ENCODE measurements at regions not wholly inside any gene's neighbourhood (a gene's known extent, or its start where the extent isn't known, plus 50 kb on each side); places are given as distances from the start of the nearest gene placed in this dataset.

GRCh38 chr10:71064413-71065118 is 147.8 kb upstream of the UNC5B start:
- Histone ChIP-seq H3K36me3 (no peaks in the 10 kb centered on the region), H3K27me3 (no peaks in the 10 kb centered on the region), H3K4me3 (no peak overlapping the region), H3K27ac (no peak overlapping the region), H3K4me1 (peaks cover 30% of the 10 kb centered on the region), H3K9me3 (no peaks in the 10 kb centered on the region), H3K9ac (no peak overlapping the region), H4K20me1 (no peaks in the 10 kb centered on the region), H3K4me2 (peak overlapping the region; percentile 24; the same call in 1 of the 2 replicates)
- TF ChIP-seq Cebpa-rat (IDR thresholded peaks at IDR 0.05), result no peak

- TF ChIP-seq Cebpa-rat (IDR thresholded peaks at IDR 0.05), result no peak
- Histone ChIP-seq H3K9me3 (no peaks in the 10 kb centered on the region), H3K9ac (no peak overlapping the region), H3K36me3 (no peaks in the 10 kb centered on the region), H3K27ac (no peak overlapping the region), H4K20me1 (no peaks in the 10 kb centered on the region), H3K27me3 (no peaks in the 10 kb centered on the region), H3K4me1 (peaks cover 41% of the 10 kb centered on the region), H3K4me3 (no peak overlapping the region), H3K4me2 (no peak overlapping the region)
These were observed 146.7 kb upstream of the UNC5B start for GRCh38 chr10:71065659-71066058.

GRCh38 chr10:71066600-71066999 is 145.8 kb upstream of the UNC5B start:
- Histone ChIP-seq H3K27me3 (no peaks in the 10 kb centered on the region), H3K27ac (no peak overlapping the region), H4K20me1 (no peaks in the 10 kb centered on the region), H3K9me3 (no peaks in the 10 kb centered on the region), H3K4me2 (no peak overlapping the region), H3K36me3 (no peaks in the 10 kb centered on the region), H3K4me3 (no peak overlapping the region), H3K4me1 (peaks cover 41% of the 10 kb centered on the region), H3K9ac (no peak overlapping the region)
- TF ChIP-seq Cebpa-rat (IDR thresholded peaks at IDR 0.05), result no peak

GRCh38 chr10:71067098-71067740 is 145.2 kb upstream of the UNC5B start:
- Histone ChIP-seq H3K36me3 (no peaks in the 10 kb centered on the region), H3K27me3 (no peaks in the 10 kb centered on the region), H3K9me3 (no peaks in the 10 kb centered on the region), H3K4me2 (no peak overlapping the region), H4K20me1 (no peaks in the 10 kb centered on the region), H3K27ac (no peak overlapping the region), H3K9ac (no peak overlapping the region), H3K4me1 (peaks cover 41% of the 10 kb centered on the region), H3K4me3 (no peak overlapping the region)
- TF ChIP-seq Cebpa-rat (IDR thresholded peaks at IDR 0.05), result no peak

GRCh38 chr10:71068861-71069271 is 143.5 kb upstream of the UNC5B start:
- H3K4me1 ChIP-seq, result peaks cover 41% of the 10 kb centered on the region
- H3K36me3 ChIP-seq, result no peaks in the 10 kb centered on the region
- no peaks in the 10 kb centered on the region for H3K9me3 ChIP-seq
- H3K4me2 ChIP-seq, result peak overlapping the region; percentile 69
- TF ChIP-seq Cebpa-rat (IDR thresholded peaks at IDR 0.05), result no peak
- H3K27ac ChIP-seq, result no peak overlapping the region; the same call in 1 of the 2 replicates
- H3K4me3 ChIP-seq, result no peak overlapping the region
- no peaks in the 10 kb centered on the region for H3K27me3 ChIP-seq
- H4K20me1 ChIP-seq, result no peaks in the 10 kb centered on the region
- H3K9ac ChIP-seq, result no peak overlapping the region

GRCh38 chr10:71069909-71070666 is 142.3 kb upstream of the UNC5B start:
- TF ChIP-seq Cebpa-rat (IDR thresholded peaks at IDR 0.05), result no peak
- Histone ChIP-seq H3K36me3 (no peaks in the 10 kb centered on the region), H3K27me3 (no peaks in the 10 kb centered on the region)

GRCh38 chr10:71070741-71071140 is 141.6 kb upstream of the UNC5B start:
- no peaks in the 10 kb centered on the region for H3K27me3 ChIP-seq
- H3K9me3 ChIP-seq, result no peaks in the 10 kb centered on the region
- peaks cover 30% of the 10 kb centered on the region for H3K4me1 ChIP-seq
- H4K20me1 ChIP-seq, result no peaks in the 10 kb centered on the region
- no peak overlapping the region for H3K4me2 ChIP-seq
- no peak overlapping the region for H3K27ac ChIP-seq
- H3K36me3 ChIP-seq, result no peaks in the 10 kb centered on the region
- no peak overlapping the region for H3K9ac ChIP-seq
- TF ChIP-seq Cebpa-rat (IDR thresholded peaks at IDR 0.05), result no peak
- H3K4me3 ChIP-seq, result no peak overlapping the region

More at GRCh38 chr10:71069909-71070666, 142.3 kb upstream of the UNC5B start:
- no peaks in the 10 kb centered on the region for H3K9me3 ChIP-seq
- no peak overlapping the region for H3K9ac ChIP-seq
- no peak overlapping the region; the same call in 1 of the 2 replicates for H3K27ac ChIP-seq
- peak overlapping the region; percentile 70 for H3K4me2 ChIP-seq
- no peak overlapping the region for H3K4me3 ChIP-seq
- peaks cover 32% of the 10 kb centered on the region for H3K4me1 ChIP-seq
- H4K20me1 ChIP-seq, result no peaks in the 10 kb centered on the region

- Histone ChIP-seq H3K9me3 (no peaks in the 10 kb centered on the region), H3K27me3 (no peaks in the 10 kb centered on the region), H3K27ac (no peak overlapping the region), H3K4me2 (no peak overlapping the region), H3K4me3 (no peak overlapping the region), H3K36me3 (no peaks in the 10 kb centered on the region), H3K9ac (no peak overlapping the region), H4K20me1 (no peaks in the 10 kb centered on the region), H3K4me1 (peaks cover 33% of the 10 kb centered on the region)
- TF ChIP-seq Cebpa-rat (IDR thresholded peaks at IDR 0.05), result no peak
These were observed 140.1 kb upstream of the UNC5B start for GRCh38 chr10:71072131-71072822.

GRCh38 chr10:71072823-71073210 is 139.6 kb upstream of the UNC5B start:
- Histone ChIP-seq H3K27me3 (no peaks in the 10 kb centered on the region), H3K9me3 (no peaks in the 10 kb centered on the region), H3K4me3 (no peak overlapping the region), H3K4me2 (no peak overlapping the region), H3K9ac (no peak overlapping the region), H3K36me3 (no peaks in the 10 kb centered on the region), H3K4me1 (peaks cover 34% of the 10 kb centered on the region), H4K20me1 (no peaks in the 10 kb centered on the region), H3K27ac (no peak overlapping the region)
- no peak for TF ChIP-seq Cebpa-rat (IDR thresholded peaks at IDR 0.05)

Data from BLaER1 (cell line).